Right cardiac atrium (tissue), 5 donors: ENCODE measurements at regions not wholly inside any gene's neighbourhood (a gene's known extent, or its start where the extent isn't known, plus 50 kb on each side); places are given as distances from the start of the nearest gene placed in this dataset.

Experiments
- ATAC-seq, 2 donors: fragments of 200-7000 bp; cut with Tn5 transposase; one replicate each; pipeline versions ENCODE4 v1.8.0 to v1.9.1; 2020; ENCODE audit warnings: moderate library complexity in 2 of 2, mild to moderate bottlenecking in 1 of 2
- DNase-seq, 3 donors: peaks; one replicate each; pipeline ENCODE4 v3.0.0-alpha.2; 2020
- H3K27ac ChIP-seq: one replicate; pipeline ENCODE4 v1.5.1; 2013; ENCODE audit warnings: mild to moderate bottlenecking, low read length, control low read depth, moderate library complexity
- H3K27me3 ChIP-seq: one replicate; pipeline ENCODE4 v1.6.1; 2013; ENCODE audit not compliant: control insufficient read depth, insufficient read depth
- H3K4me1 ChIP-seq: one replicate; pipeline ENCODE4 v1.6.1; 2013; ENCODE audit warnings: low read length; ENCODE audit not compliant: control insufficient read depth, insufficient read depth
- H3K4me3 ChIP-seq: one replicate; pipeline ENCODE4 v1.5.1; 2013; ENCODE audit warnings: low read length, control low read depth
- H3K9me3 ChIP-seq: one replicate; pipeline ENCODE4 v1.6.1; 2013; ENCODE audit warnings: low read length; ENCODE audit not compliant: control insufficient read depth
- WGBS: extraction: QIAGEN DNeasy Blood & Tissue Kit; methylation state at CpG from one replicate; pipeline ENCODE4 v1.1.7; 2013; 5-methylcytosine and 5-hydroxymethylcytosine counted together
- intact Hi-C, 4 donors: fragments of 100-400 bp; cut with DNase I; formaldehyde crosslinking; loops; one replicate each; pipeline versions ENCODE4 v1.11.0 to v1.14.0; 2022 to 2023
- donor health status: healthy with polysubstance abuse.
- donor health status: DM: no; HTN: yes; CAD: no.
- donor health status: DM: no; HTN: no; CAD: no.
- donor health status: DM: no; HTN: yes; CAD: no; lungs with severe emphysema.
- donor health status: DM: yes; HTN: yes; CAD: no.

DNA sequence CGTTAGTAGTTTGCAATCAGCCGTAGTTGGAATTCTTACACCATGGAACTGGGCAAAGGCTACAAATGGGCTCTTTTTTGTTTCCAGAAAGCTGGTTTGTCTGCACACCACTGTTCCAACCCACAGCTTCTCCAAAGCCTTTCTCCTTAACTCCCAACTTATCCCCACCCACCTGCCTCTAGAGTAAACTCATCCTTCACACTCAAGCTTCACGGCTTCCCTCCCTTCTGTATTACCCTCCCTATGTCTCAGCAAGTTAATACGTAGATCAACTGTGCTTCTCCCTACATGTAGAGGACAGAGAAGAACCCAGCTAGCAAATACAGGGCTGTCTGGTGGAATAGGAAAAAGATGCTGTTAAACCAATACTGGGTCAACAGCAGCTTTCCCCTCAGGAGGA, 363.0 kb upstream of the IL12A start:
- no peak overlapping the region for H3K27ac ChIP-seq
- DNase-seq (no peak), ATAC-seq (no peak)
- H3K9me3 ChIP-seq: no peaks in the 10 kb centered on the region
- no peaks in the 10 kb centered on the region for H3K4me1 ChIP-seq
- no peaks in the 10 kb centered on the region for H3K27me3 ChIP-seq
- no peak overlapping the region for H3K4me3 ChIP-seq
- 89% methylated on average over 4 of the region's 4 CpGs for WGBS
- intact Hi-C loops: no loop called here

DNA sequence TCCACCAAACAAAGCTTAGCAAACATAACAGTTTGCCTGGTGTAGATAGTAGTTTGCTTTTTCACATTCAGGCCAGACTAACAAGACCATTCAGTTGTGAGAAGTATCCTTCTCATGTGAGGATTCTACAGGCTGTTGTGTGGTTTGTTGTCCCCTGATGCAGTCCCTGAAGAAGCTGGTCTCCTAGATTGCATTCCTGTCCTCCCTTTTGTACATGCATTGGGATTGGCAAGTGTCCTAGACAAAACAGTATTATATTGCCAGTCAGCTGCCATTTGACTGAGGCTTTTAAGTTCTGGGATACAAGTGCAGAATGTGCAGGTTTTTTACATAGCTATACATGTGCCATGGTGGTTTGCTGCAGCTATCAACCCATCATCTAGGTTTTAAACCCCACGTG, 362.0 kb upstream of the IL12A start:
- DNase-seq: no peak
- H3K27me3 ChIP-seq: no peaks in the 10 kb centered on the region
- H3K9me3 ChIP-seq: no peaks in the 10 kb centered on the region
- H3K4me3 ChIP-seq: no peak overlapping the region
- intact Hi-C loops: no loop called here
- no peak for ATAC-seq
- no peak overlapping the region for H3K27ac ChIP-seq
- no peaks in the 10 kb centered on the region for H3K4me1 ChIP-seq
- WGBS: 67% methylated on average over 1 of the region's 1 CpG

DNA sequence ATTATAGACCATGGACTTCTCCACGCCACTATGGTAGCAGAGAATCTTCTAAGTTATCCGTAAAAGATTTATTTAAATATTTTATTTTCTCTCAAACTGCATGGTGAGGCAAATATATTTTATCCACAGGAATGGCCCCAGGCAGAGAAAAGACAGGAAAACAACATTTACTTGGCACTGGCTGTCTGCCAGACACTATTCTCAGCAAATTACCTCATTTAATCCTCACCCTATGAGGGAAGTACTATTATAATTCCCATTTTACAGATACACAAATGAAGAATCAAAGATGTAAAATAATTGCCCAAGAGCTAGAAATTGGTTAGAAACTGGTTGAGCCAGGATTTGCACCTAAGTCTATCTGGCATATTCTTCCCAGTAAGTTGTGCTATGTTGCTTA, 361.4 kb upstream of the IL12A start:
- H3K27ac ChIP-seq: no peak overlapping the region
- ATAC-seq (no peak), DNase-seq (no peak)
- H3K27me3 ChIP-seq: no peaks in the 10 kb centered on the region
- H3K4me3 ChIP-seq: no peak overlapping the region
- H3K9me3 ChIP-seq: no peaks in the 10 kb centered on the region
- no peaks in the 10 kb centered on the region for H3K4me1 ChIP-seq
- WGBS: 96% methylated on average over 2 of the region's 2 CpGs
- intact Hi-C loops: no loop called here

DNA sequence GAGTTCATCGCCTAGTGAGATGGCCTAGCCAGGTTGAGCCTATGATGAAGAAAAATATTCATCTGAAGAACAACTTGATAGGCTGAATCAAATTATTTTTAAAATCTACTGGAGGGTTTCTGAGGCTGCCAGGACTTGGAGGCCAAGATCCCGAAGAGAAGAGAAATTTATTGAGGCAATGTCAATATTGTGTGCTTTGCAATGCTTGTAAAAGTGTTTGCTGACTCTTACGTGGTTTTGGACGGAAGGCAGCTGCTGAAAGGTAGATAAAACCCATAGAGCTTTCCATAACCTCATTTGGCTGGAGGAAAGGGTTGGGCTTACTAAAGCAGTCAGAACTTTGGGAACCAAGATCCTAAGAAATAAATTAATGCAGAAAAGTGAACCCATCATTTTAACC, 361.0 kb upstream of the IL12A start:
- DNase-seq (no peak), ATAC-seq (no peak)
- Histone ChIP-seq H3K9me3 (no peaks in the 10 kb centered on the region), H3K4me3 (no peak overlapping the region), H3K27me3 (no peaks in the 10 kb centered on the region), H3K4me1 (no peaks in the 10 kb centered on the region), H3K27ac (no peak overlapping the region)
- WGBS: 70% methylated on average over 4 of the region's 4 CpGs
- intact Hi-C loops: no loop called here

DNA sequence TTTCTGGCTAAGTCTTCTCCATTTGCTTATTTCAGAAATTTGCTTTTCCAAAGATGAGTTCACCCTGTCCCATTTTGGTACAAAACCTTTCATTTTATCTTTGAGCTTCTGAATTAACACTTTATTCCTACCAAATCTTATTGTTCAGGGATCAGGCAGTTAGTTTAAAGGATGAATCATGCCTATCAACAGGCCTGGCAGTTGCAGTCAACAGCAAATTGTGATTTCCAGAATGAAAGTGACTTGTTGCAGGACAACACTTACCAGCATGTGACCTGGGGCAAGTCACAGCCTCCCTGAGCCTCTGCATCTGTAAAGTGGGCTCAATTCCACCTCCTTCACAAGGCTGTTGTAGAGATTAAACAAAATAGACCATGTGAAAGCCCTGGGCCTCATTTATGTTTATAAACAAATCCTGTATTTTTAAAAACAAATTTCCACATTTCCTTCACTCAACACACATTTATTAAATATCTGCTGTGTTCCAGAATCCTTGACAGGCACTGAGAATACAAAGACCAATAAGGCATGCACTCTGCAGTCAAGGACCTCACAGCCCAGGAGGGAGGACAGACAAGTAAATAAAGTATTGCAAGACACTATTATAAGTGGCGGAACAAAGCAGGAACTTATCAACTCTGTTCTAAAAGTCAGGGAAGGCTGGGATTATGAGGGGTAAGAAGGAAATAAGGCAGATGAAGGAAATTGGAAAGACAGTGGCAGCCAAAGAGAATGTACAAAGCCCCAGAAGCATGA, 359.1 kb upstream of the IL12A start:
- H3K9me3 ChIP-seq: no peaks in the 10 kb centered on the region
- H3K27ac ChIP-seq: no peak overlapping the region
- H3K27me3 ChIP-seq: no peaks in the 10 kb centered on the region
- H3K4me3 ChIP-seq: no peak overlapping the region
- WGBS: 86% methylated on average over 1 of the region's 1 CpG
- DNase-seq (no peak), ATAC-seq (no peak)
- H3K4me1 ChIP-seq: no peaks in the 10 kb centered on the region
- intact Hi-C loops: no loop called here

DNA sequence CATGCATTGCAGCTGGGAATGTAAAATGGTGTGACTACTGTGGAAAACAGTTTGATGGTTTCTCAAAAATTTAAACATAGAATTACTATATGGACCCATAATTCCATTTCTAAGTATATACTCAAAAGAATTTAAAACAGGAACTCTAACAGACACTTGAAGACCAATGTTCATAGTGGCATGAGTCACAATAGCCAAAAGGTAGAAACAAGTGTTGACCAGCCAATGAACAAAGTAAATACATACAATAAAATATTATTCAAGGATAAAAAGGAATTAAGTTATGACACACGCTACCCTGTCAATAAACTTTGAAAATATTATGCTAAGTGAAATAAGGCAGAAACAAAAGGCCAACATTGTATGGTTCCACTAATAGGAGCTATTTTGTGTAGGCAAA, 357.4 kb upstream of the IL12A start:
- no peak for ATAC-seq
- intact Hi-C loops: no loop called here

DNA sequence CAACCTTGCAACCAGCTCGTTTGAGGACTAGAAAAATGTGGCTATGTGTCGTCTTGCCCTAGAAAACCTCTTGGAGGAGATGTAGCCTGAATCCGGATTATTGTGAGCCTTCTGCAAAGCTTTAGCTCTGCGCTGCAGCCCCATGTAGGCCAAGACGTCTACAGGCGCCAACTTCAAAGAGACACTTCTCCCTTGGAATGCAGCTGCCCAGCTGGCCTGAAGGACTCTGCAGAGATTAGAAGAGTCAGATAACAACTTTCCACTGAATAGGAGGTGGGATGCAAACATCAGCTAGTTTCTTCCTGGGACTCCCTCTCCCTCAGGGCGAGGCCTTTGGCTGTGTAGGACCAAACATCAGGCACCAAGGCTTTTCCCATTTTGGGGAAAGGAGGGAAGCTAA, 356.5 kb upstream of the IL12A start:
- no peak for DNase-seq
- ATAC-seq: no peak
- Histone ChIP-seq H3K4me3 (no peak overlapping the region), H3K27ac (no peak overlapping the region), H3K27me3 (no peaks in the 10 kb centered on the region), H3K4me1 (no peaks in the 10 kb centered on the region), H3K9me3 (no peaks in the 10 kb centered on the region)
- 68% methylated on average over 7 of the region's 7 CpGs for WGBS
- intact Hi-C loops: no loop called here

More for the DNA sequence above, 357.4 kb upstream of the IL12A start:
- no peaks in the 10 kb centered on the region for H3K9me3 ChIP-seq
- H3K27me3 ChIP-seq: no peaks in the 10 kb centered on the region
- WGBS: 98% methylated on average over 1 of the region's 1 CpG
- H3K27ac ChIP-seq: no peak overlapping the region
- no peak for DNase-seq
- no peak overlapping the region for H3K4me3 ChIP-seq
- H3K4me1 ChIP-seq: no peaks in the 10 kb centered on the region

DNA sequence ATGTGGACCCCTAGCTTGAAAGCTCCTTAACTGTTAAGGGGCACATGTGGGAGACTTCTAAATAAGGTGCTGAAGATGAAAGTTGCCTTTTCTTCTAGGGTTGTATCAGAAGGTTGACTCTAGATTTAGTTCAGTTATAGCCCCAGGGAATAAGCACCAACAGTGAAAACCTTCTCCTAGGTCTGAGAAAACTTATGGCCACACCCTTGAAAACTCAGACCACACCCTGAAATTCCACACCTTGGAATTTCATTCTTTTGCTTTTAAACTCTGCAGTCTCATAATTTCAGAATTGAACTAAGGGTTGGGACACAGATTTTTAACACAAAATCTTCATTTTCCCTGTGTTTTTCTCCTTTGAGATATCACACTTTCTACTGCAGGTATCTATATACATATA, 355.8 kb upstream of the IL12A start:
- Histone ChIP-seq H3K27ac (no peak overlapping the region), H3K4me1 (no peaks in the 10 kb centered on the region), H3K27me3 (no peaks in the 10 kb centered on the region), H3K9me3 (no peaks in the 10 kb centered on the region), H3K4me3 (no peak overlapping the region)
- DNase-seq (no peak), ATAC-seq (no peak)
- intact Hi-C loops: no loop called here

DNA sequence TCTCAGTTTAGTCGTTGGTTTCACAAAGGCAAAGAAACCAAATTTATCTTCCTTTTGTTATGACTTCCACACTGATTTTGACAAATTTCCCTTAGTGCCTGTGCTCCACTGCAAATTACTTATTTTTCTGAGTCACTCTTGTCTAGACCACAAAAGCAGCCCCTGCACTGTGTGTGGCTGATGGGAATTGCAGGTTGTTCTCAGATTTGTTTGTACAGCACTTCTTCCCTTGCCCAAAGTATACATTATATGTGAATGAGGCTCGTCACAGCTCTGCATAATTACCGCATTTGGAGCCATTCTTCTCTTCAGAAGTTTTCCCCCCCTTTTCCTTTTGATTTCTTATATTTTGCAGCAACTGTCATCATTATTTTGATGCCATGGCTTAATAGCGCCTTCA, 354.2 kb upstream of the IL12A start:
- no peaks in the 10 kb centered on the region for H3K27me3 ChIP-seq
- DNase-seq (no peak), ATAC-seq (no peak)
- H3K4me3 ChIP-seq: no peak overlapping the region
- H3K27ac ChIP-seq: no peak overlapping the region
- no peaks in the 10 kb centered on the region for H3K4me1 ChIP-seq
- intact Hi-C loops: no loop called here
- 78% methylated on average over 4 of the region's 4 CpGs for WGBS
- H3K9me3 ChIP-seq: no peaks in the 10 kb centered on the region

DNA sequence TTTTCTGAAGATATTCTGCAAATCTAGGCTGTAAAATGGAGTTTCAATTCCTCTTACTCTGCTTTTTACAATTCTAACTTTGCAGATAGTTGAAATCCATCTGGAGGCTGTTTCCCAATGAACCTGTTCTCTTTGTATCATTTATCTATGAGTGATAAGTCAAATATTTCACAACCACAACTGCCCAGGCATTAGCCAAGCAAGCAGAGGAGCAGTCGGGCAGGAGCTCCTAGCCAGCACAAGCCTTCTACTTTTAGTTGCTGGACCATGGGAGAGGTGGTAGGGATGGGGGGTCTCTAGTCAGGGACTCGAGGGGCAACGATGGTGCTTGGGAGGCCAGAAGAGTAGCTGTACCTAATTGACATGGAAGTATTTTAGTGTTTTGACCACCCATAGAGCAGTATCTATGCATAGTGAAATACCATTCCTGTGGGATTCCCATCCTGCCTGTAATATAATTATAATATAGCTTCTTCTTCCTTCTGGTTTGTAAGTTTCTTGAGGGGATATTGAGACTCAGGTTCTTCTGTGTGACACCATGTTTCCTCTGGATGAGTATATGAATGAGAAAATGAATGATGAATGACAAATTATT, 353.5 kb upstream of the IL12A start:
- no peak overlapping the region for H3K4me3 ChIP-seq

DNA sequence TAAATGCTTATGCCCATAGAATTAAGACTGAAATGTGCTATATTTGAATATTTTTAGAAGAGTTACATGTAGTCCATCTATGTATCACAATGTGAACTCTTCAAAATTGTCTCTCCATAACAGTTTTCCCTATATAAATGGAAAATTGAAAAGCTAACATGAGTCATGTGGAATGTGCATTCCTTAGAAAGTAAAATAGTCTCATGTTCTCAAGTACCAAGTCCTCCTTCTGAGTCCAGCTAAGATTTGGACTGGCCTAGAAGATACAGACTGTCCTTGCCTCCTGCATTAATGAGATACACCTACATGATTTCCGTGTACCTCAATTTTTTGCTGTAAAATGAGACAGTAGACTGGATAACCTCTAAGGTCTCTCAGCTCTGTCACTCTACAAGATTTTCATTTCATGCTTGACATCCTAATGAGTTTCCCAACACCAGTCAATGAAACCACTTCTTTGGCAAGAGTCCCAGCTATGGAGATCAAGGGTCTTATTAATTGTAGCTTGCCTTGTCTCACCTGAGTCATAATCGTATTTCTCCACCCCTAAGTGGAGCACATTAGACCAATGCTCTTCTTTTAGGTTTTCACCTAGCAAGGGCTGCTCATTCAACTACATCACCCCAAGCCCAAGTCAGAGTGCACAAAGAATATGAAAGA, 350.6 kb upstream of the IL12A start:
- H3K27me3 ChIP-seq: no peaks in the 10 kb centered on the region
- H3K9me3 ChIP-seq: no peaks in the 10 kb centered on the region
- H3K4me1 ChIP-seq: no peaks in the 10 kb centered on the region
- ATAC-seq: no peak
- no peak for DNase-seq
- no peak overlapping the region for H3K27ac ChIP-seq
- H3K4me3 ChIP-seq: no peak overlapping the region
- 82% methylated on average over 2 of the region's 2 CpGs for WGBS
- intact Hi-C loops: no loop called here

More for the DNA sequence above, 353.5 kb upstream of the IL12A start:
- Histone ChIP-seq H3K27me3 (no peaks in the 10 kb centered on the region), H3K27ac (no peak overlapping the region), H3K4me1 (no peaks in the 10 kb centered on the region), H3K9me3 (no peaks in the 10 kb centered on the region)
- DNase-seq (no peak), ATAC-seq (no peak)
- WGBS: 60% methylated on average over 3 of the region's 3 CpGs
- intact Hi-C loops: no loop called here
